K562 (cell line): ENCODE measurements at regions not wholly inside any gene's neighbourhood (a gene's known extent, or its start where the extent isn't known, plus 50 kb on each side); places are given as distances from the start of the nearest gene placed in this dataset.

Source experiments
- RBBP5 ChIP-seq: fragments of 200-600 bp; sonication (generic); IDR thresholded peaks from 2 replicates; pipeline ENCODE4 v1.6.1; 2012; ENCODE audit warnings: borderline replicate concordance, mild to moderate bottlenecking, low read length, control low read depth, inconsistent platforms; ENCODE audit not compliant: insufficient read depth, poor library complexity, severe bottlenecking
- ZNF785 ChIP-seq: fragments of 250-450 bp; sonication (Bioruptor Pico); IDR thresholded peaks from 2 replicates; pipeline ENCODE4 v1.4.0; 2020; ENCODE audit warnings: mild to moderate bottlenecking

- TF ChIP-seq RBBP5 (no peak), ZNF785 (CRISPR knock-in tag) (no peak)
These were observed 398.1 kb downstream of the TNS1 start for GRCh38 chr2:217604527-217605194.
